IMR-90 (cell line): ENCODE measurements at regions not wholly inside any gene's neighbourhood (a gene's known extent, or its start where the extent isn't known, plus 50 kb on each side); places are given as distances from the start of the nearest gene placed in this dataset.

Experiments used
- ATAC-seq: fragments of 200-7000 bp; cut with Tn5 transposase; 2 replicates; pipeline ENCODE4 v1.9.1; 2020; ENCODE audit warnings: low read depth, mild to moderate bottlenecking, moderate library complexity
- BruUV-seq: library from RNA; stranded (reverse); fragments of 400-500 nt; replicated peaks from 2 replicates; lab custom pipeline; 2021; lab: Mats Ljungman, UMichigan
- CTCF ChIA-PET: fragments of 300-600 bp; formaldehyde crosslinking; extraction: SDS; loops from one replicate; lab custom pipeline; 2021; ENCODE audit warnings: antibody characterized with exemption; lab: Yijun Ruan, JAX
- POLR2A ChIA-PET: fragments of 300-600 bp; sonication (Branson Sonifier 250); formaldehyde crosslinking; loops from one replicate; lab custom pipeline; 2022; ENCODE audit warnings: antibody characterized with exemption; ENCODE audit not compliant: unreplicated experiment; lab: Charles Lee
- DNase-seq: peaks from one replicate; pipeline ENCODE4 v3.0.0; 2013
- H2AFZ ChIP-seq: replicated peaks from 2 replicates; pipeline ENCODE3; 2013; ENCODE audit warnings: low read length, mild to moderate bottlenecking; ENCODE audit not compliant: poor library complexity
- H2AK5ac ChIP-seq: 2 replicates; pipeline ENCODE4 v1.6.1; 2013; ENCODE audit warnings: low read depth, low read length, inconsistent platforms
- H2AK9ac ChIP-seq: replicated peaks from 2 replicates; pipeline ENCODE3; 2013; ENCODE audit warnings: mild to moderate bottlenecking, low read depth, low read length, moderate library complexity; ENCODE audit not compliant: poor library complexity
- H2BK120ac ChIP-seq: 2 replicates; pipeline ENCODE4 v1.6.1; 2013; ENCODE audit warnings: low read depth, low read length, inconsistent platforms
- H2BK15ac ChIP-seq: 3 replicates; pipeline ENCODE4 v1.6.1; 2013; ENCODE audit warnings: low read depth, low read length, inconsistent platforms
- H2BK20ac ChIP-seq: 2 replicates; pipeline ENCODE4 v1.6.1; 2013; ENCODE audit warnings: low read depth, mild to moderate bottlenecking, inconsistent platforms, low read length, moderate library complexity
- H2BK5ac ChIP-seq: 2 replicates; pipeline ENCODE4 v1.6.1; 2013; ENCODE audit warnings: mild to moderate bottlenecking, low read depth, low read length, inconsistent platforms; ENCODE audit not compliant: poor library complexity, severe bottlenecking
- H3K14ac ChIP-seq: replicated peaks from 2 replicates; pipeline ENCODE4 v1.6.1; 2013; ENCODE audit warnings: low read depth, low read length, inconsistent platforms
- H3K18ac ChIP-seq: 2 replicates; pipeline ENCODE4 v1.6.1; 2013; ENCODE audit warnings: low read depth, low read length, control low read depth
- H3K23ac ChIP-seq: 2 replicates; pipeline ENCODE4 v1.6.1; 2013; ENCODE audit warnings: low read depth, low read length, inconsistent platforms
- H3K27ac ChIP-seq: 2 replicates; pipeline ENCODE4 v1.5.1; 2013; ENCODE audit warnings: mild to moderate bottlenecking, control low read depth, low read length; ENCODE audit not compliant: insufficient read depth
- H3K27me3 ChIP-seq: 2 replicates; pipeline ENCODE4 v1.6.1; 2013; ENCODE audit warnings: low read length; ENCODE audit not compliant: control insufficient read depth, insufficient read depth
- H3K36me3 ChIP-seq: 2 replicates; pipeline ENCODE4 v1.6.1; 2013; ENCODE audit warnings: low read length, mixed read lengths; ENCODE audit not compliant: control insufficient read depth, insufficient read depth
- H3K4ac ChIP-seq: 2 replicates; pipeline ENCODE4 v1.6.1; 2013; ENCODE audit warnings: low read depth, low read length, inconsistent platforms
- H3K4me1 ChIP-seq: 2 replicates; pipeline ENCODE4 v1.6.1; 2013; ENCODE audit warnings: low read length, mixed read lengths; ENCODE audit not compliant: control insufficient read depth, insufficient read depth
- H3K4me2 ChIP-seq: 2 replicates; pipeline ENCODE4 v1.6.1; 2013; ENCODE audit warnings: low read depth, mild to moderate bottlenecking, control low read depth, low read length, moderate library complexity
- H3K4me3 ChIP-seq: 2 replicates; pipeline ENCODE4 v1.5.1; 2013; ENCODE audit warnings: low read depth, mild to moderate bottlenecking, control low read depth, low read length, moderate library complexity; ENCODE audit not compliant: insufficient read depth
- H3K56ac ChIP-seq: 2 replicates; pipeline ENCODE4 v1.6.1; 2013; ENCODE audit warnings: low read length, inconsistent platforms; ENCODE audit not compliant: insufficient read depth; ENCODE audit errors: extremely low read depth
- H3K79me1 ChIP-seq, 2 experiments: 2 replicates each; pipeline ENCODE4 v1.6.1; 2013; ENCODE audit warnings: low read length in 2 of 2, inconsistent platforms in 1 of 2, low read depth in 1 of 2
- H3K9ac ChIP-seq: 2 replicates; pipeline ENCODE4 v1.6.1; 2013; ENCODE audit warnings: low read depth, low read length, control low read depth
- H3K9me1 ChIP-seq: 2 replicates; pipeline ENCODE4 v1.6.1; 2013; ENCODE audit warnings: low read length, inconsistent platforms; ENCODE audit not compliant: insufficient read depth
- H3K9me3 ChIP-seq: 2 replicates; pipeline ENCODE4 v1.6.1; 2013; ENCODE audit warnings: low read length; ENCODE audit not compliant: control insufficient read depth, insufficient read depth
- H4K20me1 ChIP-seq: 2 replicates; pipeline ENCODE4 v1.6.1; 2013; ENCODE audit warnings: low read length, inconsistent platforms; ENCODE audit not compliant: insufficient read depth
- H4K5ac ChIP-seq: 2 replicates; pipeline ENCODE4 v1.6.1; 2013; ENCODE audit warnings: mild to moderate bottlenecking, low read depth, low read length, control low read depth
- H4K8ac ChIP-seq, 2 experiments: 2 replicates each; pipeline ENCODE4 v1.6.1; 2013; ENCODE audit warnings: low read depth in 2 of 2, low read length in 2 of 2, control low read depth in 1 of 2, inconsistent platforms in 1 of 2
- H4K91ac ChIP-seq: 2 replicates; pipeline ENCODE4 v1.6.1; 2013; ENCODE audit warnings: low read depth, low read length, inconsistent platforms; ENCODE audit not compliant: insufficient read depth
- CEBPB ChIP-seq: IDR thresholded peaks from 2 replicates; pipeline ENCODE4 v1.6.1; 2012; ENCODE audit warnings: low read depth, low read length, improper control_type of control experiment
- CHD1 ChIP-seq: IDR thresholded peaks from 2 replicates; pipeline ENCODE4 v1.6.1; 2012; ENCODE audit warnings: low read depth, low read length, improper control_type of control experiment
- FOS ChIP-seq: fragments of 150-350 bp; IDR thresholded peaks from 2 replicates; pipeline ENCODE4 v1.6.1; 2016; ENCODE audit warnings: low read depth, low read length
- MAZ ChIP-seq: IDR thresholded peaks from 2 replicates; pipeline ENCODE4 v1.6.1; 2012; ENCODE audit warnings: low read depth, mild to moderate bottlenecking, low read length, improper control_type of control experiment, moderate library complexity, borderline replicate concordance
- MXI1 ChIP-seq: IDR thresholded peaks from 2 replicates; pipeline ENCODE4 v1.6.1; 2012; ENCODE audit warnings: low read depth, mild to moderate bottlenecking, low read length, moderate library complexity, borderline replicate concordance
- NFE2L2 ChIP-seq: fragments of 150-350 bp; IDR thresholded peaks from 2 replicates; pipeline ENCODE4 v1.6.1; 2016; ENCODE audit warnings: low read depth, mild to moderate bottlenecking, low read length
- POLR2A ChIP-seq: IDR thresholded peaks from 2 replicates; pipeline ENCODE4 v1.6.1; 2012; ENCODE audit warnings: mild to moderate bottlenecking, low read depth, low read length
- RCOR1 ChIP-seq: IDR thresholded peaks from 2 replicates; pipeline ENCODE4 v1.6.1; 2012; ENCODE audit warnings: mild to moderate bottlenecking, low read length, improper control_type of control experiment; ENCODE audit not compliant: insufficient replicate concordance
- SMC3 ChIP-seq: fragments of 150-350 bp; IDR thresholded peaks from 2 replicates; pipeline ENCODE4 v1.6.1; 2016; ENCODE audit warnings: low read depth, mild to moderate bottlenecking, antibody characterized with exemption, low read length, moderate library complexity
- WGBS, 2 experiments: methylation state at CpG; one replicate each; pipeline versions ENCODE4 v1.1.5 to v1.1.7; 2013; ENCODE audit warnings: missing lambda C conversion rate in 2 of 2; ENCODE audit not compliant: insufficient read length in 1 of 2; ENCODE audit errors: extremely low coverage in 2 of 2; 5-methylcytosine and 5-hydroxymethylcytosine counted together
- dilution Hi-C: fragments of 300-500 bp; cut with HindIII; formaldehyde crosslinking; loops from one replicate; pipeline ENCODE4 v1.14.3; 2018; ENCODE audit warnings: low sequenced_read_pairs; ENCODE audit not compliant: unreplicated experiment
- in situ Hi-C: fragments of 300-500 bp; cut with MboI; formaldehyde crosslinking; loops from 3 replicates; pipeline ENCODE4 v1.14.3; 2019; ENCODE audit warnings: low sequenced_read_pairs, inconsistent platforms, mixed read lengths
- intact Hi-C: fragments of 100-400 bp; cut with micrococcal nuclease; formaldehyde crosslinking; loops from 2 replicates; pipeline ENCODE4 v1.10.0; 2022

DNA sequence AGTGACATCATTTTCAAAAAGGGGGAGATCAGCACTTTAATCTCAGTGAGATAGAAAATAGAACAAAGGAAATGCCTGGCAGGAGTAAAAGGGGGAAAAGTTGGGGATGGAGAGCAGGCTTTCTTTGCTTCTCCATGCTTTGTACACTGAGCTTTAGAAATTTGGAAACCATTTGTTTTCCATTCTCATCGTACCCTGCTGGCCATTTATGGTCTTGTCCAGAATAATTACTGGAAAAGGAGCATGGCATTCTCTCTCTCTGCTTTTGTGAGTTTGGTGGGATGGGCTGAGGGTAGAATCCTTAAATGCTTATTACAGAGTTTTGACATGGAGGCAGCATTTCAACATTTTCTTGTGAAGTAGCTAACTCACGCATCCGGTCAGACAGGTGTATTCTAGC lies 104.4 kb upstream of the FLRT2 start:
- DNase-seq (no peak), ATAC-seq (no peak)
- Histone ChIP-seq H2AK5ac (no peak overlapping the region), H2AFZ (no peak overlapping the region), H3K56ac (no peak overlapping the region), H3K79me1 (no peaks in the 10 kb centered on the region), H3K4ac (no peak overlapping the region), H2BK5ac (no peak overlapping the region), H3K18ac (no peak overlapping the region), H3K36me3 (no peaks in the 10 kb centered on the region), H3K23ac (no peak overlapping the region), H3K4me3 (no peak overlapping the region), H3K9ac (no peak overlapping the region), H2BK120ac (no peak overlapping the region), H2BK20ac (no peak overlapping the region), H4K8ac (no peak overlapping the region), H2BK15ac (no peak overlapping the region), H2AK9ac (no peak overlapping the region), H4K5ac (no peak overlapping the region), H3K9me3 (no peaks in the 10 kb centered on the region), H3K4me1 (no peaks in the 10 kb centered on the region; the same call in 1 of the 2 replicates), H3K27me3 (no peaks in the 10 kb centered on the region), H3K4me2 (no peak overlapping the region), H3K9me1 (no peaks in the 10 kb centered on the region), H3K27ac (no peak overlapping the region), H3K14ac (no peak overlapping the region), H4K91ac (no peak overlapping the region), H4K20me1 (no peaks in the 10 kb centered on the region)
- ChIA-PET CTCF (interaction anchor here (0.6 kb wide), 1 partner anchor 12 kb away, joined by 3 read pairs; no protein-coding TSS in a partner anchor), POLR2A (interaction anchor here (0.7 kb wide), 1 partner anchor 204 kb away, joined by 4 read pairs; no protein-coding TSS in a partner anchor)
- no peak for TF ChIP-seq NFE2L2
- TF ChIP-seq POLR2A = no peak
- TF ChIP-seq RCOR1 = no peak
- no peak for TF ChIP-seq CHD1
- no peak for TF ChIP-seq FOS
- TF ChIP-seq CEBPB = no peak
- no peak for TF ChIP-seq SMC3
- TF ChIP-seq MAZ = no peak
- TF ChIP-seq MXI1 = no peak
- dilution Hi-C loops (no loop called here), in situ Hi-C loops (no loop called here), intact Hi-C loops (no loop called here)
- no TSS peak for BruUV-seq
- no CpG with 5 or more reads among the region's 3 CpGs for WGBS, 2 experiments
